ENCODE measurements at regions not wholly inside any gene's neighbourhood (a gene's known extent, or its start where the extent isn't known, plus 50 kb on each side); places are given as distances from the start of the nearest gene placed in this dataset.

DNA sequence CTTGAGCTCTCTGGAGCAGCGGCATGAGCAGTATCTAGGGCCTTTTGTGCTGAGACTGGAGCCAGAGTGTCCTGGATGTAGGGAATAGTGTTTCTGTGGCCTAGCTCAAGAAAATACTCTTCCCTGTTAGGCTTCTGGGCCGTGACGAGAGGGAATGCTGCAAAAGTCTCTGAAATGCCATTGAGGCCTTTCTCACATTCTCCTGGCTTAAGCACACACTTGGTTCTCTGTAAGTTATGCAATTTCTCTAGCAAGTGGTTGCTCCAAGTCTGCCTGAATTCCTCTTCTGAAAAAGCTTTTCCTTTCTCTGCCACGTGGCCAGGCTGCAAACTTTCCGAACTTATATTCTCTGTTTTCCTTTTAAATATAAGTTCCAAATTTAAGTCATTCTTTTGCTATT is 744.4 kb downstream of the GRIK2 start:
- Mint-ChIP-seq H3K4me1 (peaks cover 9% of the 10 kb centered on the region), H3K36me3 (no peaks in the 10 kb centered on the region), H3K4me3 (no peak overlapping the region), H3K27me3 (ENCODE audit: low read depth) (no peaks in the 10 kb centered on the region), H3K27ac (no peak overlapping the region), H3K9me3 (peaks cover 7% of the 10 kb centered on the region)
- ChIA-PET CTCF (no interaction called here), POLR2A (no interaction called here)
- DNase-seq (ENCODE audit: low spot score) (no peak), ATAC-seq (no peak)
- TF ChIP-seq TCF7 (CRISPR knock-in tag; IDR thresholded peaks at IDR 0.05; ENCODE audit: low read depth), result no peak
- TF ChIP-seq TP53 (CRISPR knock-in tag; IDR thresholded peaks at IDR 0.05), result no peak
- no peak for TF ChIP-seq E2F4 (CRISPR knock-in tag; IDR thresholded peaks at IDR 0.05; ENCODE audit: borderline replicate concordance, low read depth)
- TF ChIP-seq ZNF232 (CRISPR knock-in tag; IDR thresholded peaks at IDR 0.05), result no peak
- TF ChIP-seq FOXJ3 (CRISPR knock-in tag; IDR thresholded peaks at IDR 0.05; ENCODE audit: borderline replicate concordance), result no peak
- no peak for TF ChIP-seq CBFB (CRISPR knock-in tag; IDR thresholded peaks at IDR 0.05; ENCODE audit: low read depth)
- TF ChIP-seq, protein P1, sequence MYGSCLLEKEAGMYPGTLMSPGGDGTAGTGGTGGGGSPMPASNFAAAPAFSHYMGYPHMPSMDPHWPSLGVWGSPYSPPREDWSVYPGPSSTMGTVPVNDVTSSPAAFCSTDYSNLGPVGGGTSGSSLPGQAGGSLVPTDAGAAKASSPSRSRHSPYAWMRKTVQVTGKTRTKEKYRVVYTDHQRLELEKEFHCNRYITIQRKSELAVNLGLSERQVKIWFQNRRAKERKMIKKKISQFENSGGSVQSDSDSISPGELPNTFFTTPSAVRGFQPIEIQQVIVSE (CRISPR knock-in tag; IDR thresholded peaks at IDR 0.05; ENCODE audit: borderline replicate concordance), result no peak
- no peak for TF ChIP-seq HMGXB4 (CRISPR knock-in tag; IDR thresholded peaks at IDR 0.05)
- TF ChIP-seq, protein P2, sequence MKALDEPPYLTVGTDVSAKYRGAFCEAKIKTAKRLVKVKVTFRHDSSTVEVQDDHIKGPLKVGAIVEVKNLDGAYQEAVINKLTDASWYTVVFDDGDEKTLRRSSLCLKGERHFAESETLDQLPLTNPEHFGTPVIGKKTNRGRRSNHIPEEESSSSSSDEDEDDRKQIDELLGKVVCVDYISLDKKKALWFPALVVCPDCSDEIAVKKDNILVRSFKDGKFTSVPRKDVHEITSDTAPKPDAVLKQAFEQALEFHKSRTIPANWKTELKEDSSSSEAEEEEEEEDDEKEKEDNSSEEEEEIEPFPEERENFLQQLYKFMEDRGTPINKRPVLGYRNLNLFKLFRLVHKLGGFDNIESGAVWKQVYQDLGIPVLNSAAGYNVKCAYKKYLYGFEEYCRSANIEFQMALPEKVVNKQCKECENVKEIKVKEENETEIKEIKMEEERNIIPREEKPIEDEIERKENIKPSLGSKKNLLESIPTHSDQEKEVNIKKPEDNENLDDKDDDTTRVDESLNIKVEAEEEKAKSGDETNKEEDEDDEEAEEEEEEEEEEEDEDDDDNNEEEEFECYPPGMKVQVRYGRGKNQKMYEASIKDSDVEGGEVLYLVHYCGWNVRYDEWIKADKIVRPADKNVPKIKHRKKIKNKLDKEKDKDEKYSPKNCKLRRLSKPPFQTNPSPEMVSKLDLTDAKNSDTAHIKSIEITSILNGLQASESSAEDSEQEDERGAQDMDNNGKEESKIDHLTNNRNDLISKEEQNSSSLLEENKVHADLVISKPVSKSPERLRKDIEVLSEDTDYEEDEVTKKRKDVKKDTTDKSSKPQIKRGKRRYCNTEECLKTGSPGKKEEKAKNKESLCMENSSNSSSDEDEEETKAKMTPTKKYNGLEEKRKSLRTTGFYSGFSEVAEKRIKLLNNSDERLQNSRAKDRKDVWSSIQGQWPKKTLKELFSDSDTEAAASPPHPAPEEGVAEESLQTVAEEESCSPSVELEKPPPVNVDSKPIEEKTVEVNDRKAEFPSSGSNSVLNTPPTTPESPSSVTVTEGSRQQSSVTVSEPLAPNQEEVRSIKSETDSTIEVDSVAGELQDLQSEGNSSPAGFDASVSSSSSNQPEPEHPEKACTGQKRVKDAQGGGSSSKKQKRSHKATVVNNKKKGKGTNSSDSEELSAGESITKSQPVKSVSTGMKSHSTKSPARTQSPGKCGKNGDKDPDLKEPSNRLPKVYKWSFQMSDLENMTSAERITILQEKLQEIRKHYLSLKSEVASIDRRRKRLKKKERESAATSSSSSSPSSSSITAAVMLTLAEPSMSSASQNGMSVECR (CRISPR knock-in tag; IDR thresholded peaks at IDR 0.05; ENCODE audit: borderline replicate concordance), result no peak
- TF ChIP-seq RORB (CRISPR knock-in tag; IDR thresholded peaks at IDR 0.05), result no peak
- no peak for TF ChIP-seq NFE2L1 (CRISPR knock-in tag; IDR thresholded peaks at IDR 0.05)
- TF ChIP-seq RELA (CRISPR knock-in tag; IDR thresholded peaks at IDR 0.05; ENCODE audit: borderline replicate concordance), result no peak

GRCh38 chr6:102149191-102149590 is 755.7 kb downstream of the GRIK2 start:
- Mint-ChIP-seq H3K9me3 (peaks cover 12% of the 10 kb centered on the region), H3K36me3 (peaks cover 5% of the 10 kb centered on the region; the same call in 1 of the 2 replicates), H3K27ac (no peak overlapping the region), H3K27me3 (ENCODE audit: low read depth) (no peaks in the 10 kb centered on the region), H3K4me1 (0 out of 2 replicates have a peak, but pooled peaks cover 6% of the 10 kb centered on the region), H3K4me3 (no peak overlapping the region)
- TF ChIP-seq ZBTB43 (CRISPR knock-in tag; IDR thresholded peaks at IDR 0.05) (no peak), NR3C1 (CRISPR knock-in tag; conservative IDR thresholded peaks at IDR 0.05; ENCODE audit: low read depth) (no peak), ZNF232 (CRISPR knock-in tag; IDR thresholded peaks at IDR 0.05) (no peak), SMAD4 (CRISPR knock-in tag; IDR thresholded peaks at IDR 0.05) (no peak), TP53 (CRISPR knock-in tag; IDR thresholded peaks at IDR 0.05) (no peak), ETV6 (CRISPR knock-in tag; IDR thresholded peaks at IDR 0.05) (no peak)
- TF ChIP-seq, protein P3, sequence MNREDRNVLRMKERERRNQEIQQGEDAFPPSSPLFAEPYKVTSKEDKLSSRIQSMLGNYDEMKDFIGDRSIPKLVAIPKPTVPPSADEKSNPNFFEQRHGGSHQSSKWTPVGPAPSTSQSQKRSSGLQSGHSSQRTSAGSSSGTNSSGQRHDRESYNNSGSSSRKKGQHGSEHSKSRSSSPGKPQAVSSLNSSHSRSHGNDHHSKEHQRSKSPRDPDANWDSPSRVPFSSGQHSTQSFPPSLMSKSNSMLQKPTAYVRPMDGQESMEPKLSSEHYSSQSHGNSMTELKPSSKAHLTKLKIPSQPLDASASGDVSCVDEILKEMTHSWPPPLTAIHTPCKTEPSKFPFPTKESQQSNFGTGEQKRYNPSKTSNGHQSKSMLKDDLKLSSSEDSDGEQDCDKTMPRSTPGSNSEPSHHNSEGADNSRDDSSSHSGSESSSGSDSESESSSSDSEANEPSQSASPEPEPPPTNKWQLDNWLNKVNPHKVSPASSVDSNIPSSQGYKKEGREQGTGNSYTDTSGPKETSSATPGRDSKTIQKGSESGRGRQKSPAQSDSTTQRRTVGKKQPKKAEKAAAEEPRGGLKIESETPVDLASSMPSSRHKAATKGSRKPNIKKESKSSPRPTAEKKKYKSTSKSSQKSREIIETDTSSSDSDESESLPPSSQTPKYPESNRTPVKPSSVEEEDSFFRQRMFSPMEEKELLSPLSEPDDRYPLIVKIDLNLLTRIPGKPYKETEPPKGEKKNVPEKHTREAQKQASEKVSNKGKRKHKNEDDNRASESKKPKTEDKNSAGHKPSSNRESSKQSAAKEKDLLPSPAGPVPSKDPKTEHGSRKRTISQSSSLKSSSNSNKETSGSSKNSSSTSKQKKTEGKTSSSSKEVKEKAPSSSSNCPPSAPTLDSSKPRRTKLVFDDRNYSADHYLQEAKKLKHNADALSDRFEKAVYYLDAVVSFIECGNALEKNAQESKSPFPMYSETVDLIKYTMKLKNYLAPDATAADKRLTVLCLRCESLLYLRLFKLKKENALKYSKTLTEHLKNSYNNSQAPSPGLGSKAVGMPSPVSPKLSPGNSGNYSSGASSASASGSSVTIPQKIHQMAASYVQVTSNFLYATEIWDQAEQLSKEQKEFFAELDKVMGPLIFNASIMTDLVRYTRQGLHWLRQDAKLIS (CRISPR knock-in tag; IDR thresholded peaks at IDR 0.05; ENCODE audit: borderline replicate concordance), result no peak
- TF ChIP-seq, protein P4, sequence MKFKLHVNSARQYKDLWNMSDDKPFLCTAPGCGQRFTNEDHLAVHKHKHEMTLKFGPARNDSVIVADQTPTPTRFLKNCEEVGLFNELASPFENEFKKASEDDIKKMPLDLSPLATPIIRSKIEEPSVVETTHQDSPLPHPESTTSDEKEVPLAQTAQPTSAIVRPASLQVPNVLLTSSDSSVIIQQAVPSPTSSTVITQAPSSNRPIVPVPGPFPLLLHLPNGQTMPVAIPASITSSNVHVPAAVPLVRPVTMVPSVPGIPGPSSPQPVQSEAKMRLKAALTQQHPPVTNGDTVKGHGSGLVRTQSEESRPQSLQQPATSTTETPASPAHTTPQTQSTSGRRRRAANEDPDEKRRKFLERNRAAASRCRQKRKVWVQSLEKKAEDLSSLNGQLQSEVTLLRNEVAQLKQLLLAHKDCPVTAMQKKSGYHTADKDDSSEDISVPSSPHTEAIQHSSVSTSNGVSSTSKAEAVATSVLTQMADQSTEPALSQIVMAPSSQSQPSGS (CRISPR knock-in tag; IDR thresholded peaks at IDR 0.05; ENCODE audit: borderline replicate concordance, low read depth), result no peak
- DNase-seq (ENCODE audit: low spot score), result no peak
- POLR2A ChIA-PET, result no interaction called here
- CTCF ChIA-PET, result no interaction called here
- ATAC-seq, result no peak
